Stimulated activated CD4-positive, alpha-beta T cell treated with anti-CD3 and anti-CD28 coated beads, Interleukin-1b, Interleukin-23, amount 100 ng/mL, for 4 hours (primary cell): ENCODE measurements at regions not wholly inside any gene's neighbourhood (a gene's known extent, or its start where the extent isn't known, plus 50 kb on each side); places are given as distances from the start of the nearest gene placed in this dataset.
"Not testable (repeated sequence)": the region's sequence is repeated elsewhere in the genome, so short reads cannot be mapped to it uniquely, and the experiment has no call there.

Experiments used
- DNase-seq, 2 donors: peaks; one replicate each; pipeline ENCODE4 v3.0.0-alpha.2; 2020; ENCODE audit warnings: low read depth in 2 of 2

DNA sequence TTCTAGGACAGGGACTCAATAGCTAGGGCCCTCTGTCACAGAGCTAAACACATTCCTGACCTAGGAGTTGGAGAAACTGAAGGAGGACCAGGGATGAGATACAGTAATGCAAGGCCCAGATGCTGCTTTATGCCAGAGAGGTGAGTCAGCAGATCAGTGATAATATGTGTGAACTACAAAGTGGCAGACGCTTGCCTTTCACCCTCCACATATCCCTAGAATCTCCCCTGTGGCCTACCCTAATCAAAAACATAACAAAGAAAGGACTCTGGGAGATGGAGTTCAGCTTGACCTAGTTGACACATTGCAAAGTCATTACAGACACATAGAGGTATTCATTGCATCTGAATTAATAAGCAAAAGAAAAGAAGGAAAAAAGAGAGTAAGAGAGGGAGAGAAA lies 417.6 kb upstream of the DYNLRB2 start:
- DNase-seq, result no peak

GRCh38 chr16:80122115-80122514 lies 418.7 kb upstream of the DYNLRB2 start:
- no peak for DNase-seq

DNA sequence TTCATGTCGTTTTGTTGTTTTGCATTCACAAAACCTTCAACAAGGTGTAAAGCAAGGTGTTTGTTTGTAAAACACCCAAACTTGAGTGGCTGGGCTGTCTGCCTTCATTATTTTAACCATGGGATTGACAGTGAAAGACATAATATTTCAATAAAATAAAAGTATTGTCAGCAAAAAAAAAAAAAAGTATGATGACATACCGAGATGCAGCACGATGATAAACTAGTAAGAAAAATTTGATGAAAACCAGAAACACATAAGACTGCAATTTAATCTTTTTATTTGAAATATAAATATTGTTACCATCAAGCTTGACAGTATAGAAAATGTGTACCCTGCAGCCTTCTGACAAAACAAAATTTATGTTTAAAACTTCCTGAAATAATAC lies 419.3 kb upstream of the DYNLRB2 start:
- DNase-seq, result no peak

GRCh38 chr16:80120899-80121521 lies 419.8 kb upstream of the DYNLRB2 start:
- DNase-seq, result no peak

DNA sequence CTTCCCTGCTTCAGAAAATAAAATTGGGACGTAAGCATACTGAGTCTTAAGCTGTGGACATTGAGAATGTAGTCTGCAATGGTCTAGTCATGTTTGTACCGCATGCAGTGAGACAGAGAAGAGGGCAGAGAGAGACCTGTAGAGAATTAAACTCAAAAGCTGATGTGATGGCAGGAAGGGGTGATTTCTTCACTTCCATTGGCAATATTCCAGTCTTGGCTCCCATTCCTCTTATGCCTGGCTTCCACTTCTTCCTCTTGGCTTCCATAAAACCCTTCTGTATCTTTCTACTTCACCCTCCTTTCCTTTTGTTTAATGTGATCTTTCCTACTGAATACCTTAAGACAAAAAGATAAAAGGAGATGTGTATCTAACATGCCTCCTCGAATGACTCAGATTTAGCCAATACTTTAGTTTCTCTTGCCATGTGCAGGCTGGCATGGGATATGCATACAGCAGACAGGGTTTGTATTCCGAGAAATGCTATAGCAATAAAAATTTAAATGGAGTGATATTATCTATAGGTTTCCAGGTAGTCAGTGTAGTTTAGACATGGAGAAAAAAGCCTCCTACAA lies 423.1 kb upstream of the DYNLRB2 start:
- DNase-seq, result no peak

DNA sequence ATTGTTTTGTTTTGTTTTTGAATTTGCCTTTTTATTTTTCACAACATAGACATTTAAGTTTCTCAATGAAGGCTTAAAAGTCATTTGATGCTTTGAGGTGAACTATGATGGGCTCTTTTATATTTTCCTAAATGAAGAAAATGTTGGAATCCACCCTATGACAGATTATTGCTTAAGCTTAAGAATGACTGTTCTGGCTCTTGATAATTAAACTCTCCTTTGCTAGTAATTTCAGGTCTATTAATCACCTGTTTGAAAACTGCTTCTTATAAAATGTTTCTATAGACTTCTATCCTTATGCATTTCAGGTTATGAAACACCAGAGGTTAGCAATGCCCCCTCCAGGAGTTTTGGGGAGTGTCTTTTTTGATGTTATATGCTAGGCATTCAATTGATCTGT lies 424.1 kb upstream of the DYNLRB2 start:
- DNase-seq, result no peak

DNA sequence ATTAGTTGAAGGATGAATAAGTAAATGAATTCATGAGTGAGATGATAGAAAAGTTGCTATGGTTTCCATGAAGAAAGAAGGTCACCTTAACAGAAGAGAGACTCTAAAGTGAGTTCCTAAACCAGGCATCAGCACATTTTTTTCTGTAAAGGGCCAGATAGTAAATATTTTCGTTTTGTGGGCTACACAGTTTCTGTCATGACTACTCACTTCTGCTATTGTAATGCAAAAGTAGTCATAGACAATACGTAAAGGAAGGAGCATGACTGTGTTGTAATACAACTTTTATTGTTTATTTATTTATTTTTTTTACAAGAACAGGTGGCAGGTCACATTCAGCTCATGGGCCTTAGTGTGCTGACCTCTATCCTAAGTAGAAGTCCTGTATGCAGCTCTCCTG lies 426.1 kb upstream of the DYNLRB2 start:
- DNase-seq, result no peak

GRCh38 chr16:80113873-80114574 lies 426.8 kb upstream of the DYNLRB2 start:
- no peak for DNase-seq

- no peak for DNase-seq
Observed at GRCh38 chr16:80109581-80109980, 431.2 kb upstream of the DYNLRB2 start.

DNA sequence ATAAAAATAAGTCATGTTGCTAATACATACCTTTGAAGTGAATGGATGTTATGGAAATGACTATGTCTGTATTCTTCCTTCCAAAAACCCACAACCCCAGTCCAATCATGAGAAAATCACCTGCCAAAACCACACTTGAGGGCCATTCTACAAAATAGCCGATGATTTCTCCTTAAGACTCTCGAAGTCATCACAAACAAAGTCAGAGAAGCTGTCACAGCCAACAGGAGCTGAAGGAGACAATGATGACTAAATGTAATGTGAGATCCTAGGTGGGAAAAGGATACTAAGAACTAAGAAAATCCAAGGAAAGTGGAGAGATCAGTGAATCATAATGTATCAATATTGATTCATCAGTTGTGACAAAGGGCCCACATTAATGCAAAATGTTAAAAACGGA lies 432.9 kb upstream of the DYNLRB2 start:
- DNase-seq, result no peak

DNA sequence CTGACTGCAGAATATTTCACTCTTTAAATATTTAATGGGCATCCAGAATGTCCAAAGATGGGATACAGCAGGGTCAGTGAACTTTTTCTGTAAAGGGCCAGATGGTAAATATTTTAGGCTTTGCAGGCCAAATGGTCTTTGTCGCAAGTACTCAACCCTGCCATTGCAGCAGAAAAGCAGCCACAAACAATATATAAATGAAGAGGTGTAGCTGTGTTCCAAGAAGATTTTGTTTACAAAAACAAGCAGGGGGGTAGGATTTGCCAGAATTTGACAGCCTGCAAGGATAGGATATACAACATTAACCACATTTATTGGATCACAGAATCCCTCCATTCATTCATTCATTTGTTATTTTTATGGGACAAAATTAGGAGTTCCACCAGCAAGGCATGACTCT lies 435.0 kb upstream of the DYNLRB2 start:
- DNase-seq, result no peak

DNA sequence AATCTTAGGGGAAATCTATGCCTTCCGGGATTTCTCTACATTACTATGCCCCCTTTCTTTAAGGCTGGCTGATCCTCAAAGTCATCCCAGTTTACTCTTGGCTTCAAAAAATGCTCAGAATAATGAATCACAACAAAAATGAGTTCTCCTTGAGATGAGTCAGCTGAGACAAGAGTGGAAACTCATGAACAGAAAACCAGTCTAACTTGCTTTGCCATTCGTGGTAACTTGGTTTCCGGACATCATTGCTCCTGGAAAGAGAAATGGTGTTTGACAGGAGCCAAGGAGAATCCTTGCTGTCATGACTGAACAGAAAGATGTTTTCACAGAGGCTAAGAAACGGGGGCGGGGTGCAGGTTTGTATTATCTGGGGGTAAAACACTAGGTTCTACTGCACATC lies 435.6 kb upstream of the DYNLRB2 start:
- DNase-seq, result no peak

- no peak for DNase-seq
Observed at GRCh38 chr16:80104401-80104800, 436.4 kb upstream of the DYNLRB2 start.

DNA sequence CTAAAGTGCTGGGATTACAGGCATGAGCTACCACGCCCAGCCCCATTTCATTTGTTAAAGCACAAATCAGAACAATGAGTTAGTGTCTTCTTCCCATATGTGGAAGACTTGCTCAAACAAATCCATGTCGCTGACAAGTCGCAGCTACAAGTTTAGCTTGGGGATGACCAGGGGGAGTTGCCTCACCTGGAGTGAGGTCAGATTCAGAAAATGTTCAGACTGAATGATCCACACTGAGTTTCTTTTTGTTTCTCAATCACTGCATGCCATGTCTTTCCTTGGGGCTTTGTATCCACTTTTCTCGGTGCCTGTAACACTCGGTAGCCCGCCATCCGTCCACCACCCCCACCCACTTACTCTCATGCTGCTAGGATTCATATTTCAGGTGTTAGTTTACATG lies 437.3 kb upstream of the DYNLRB2 start:
- no peak for DNase-seq

DNA sequence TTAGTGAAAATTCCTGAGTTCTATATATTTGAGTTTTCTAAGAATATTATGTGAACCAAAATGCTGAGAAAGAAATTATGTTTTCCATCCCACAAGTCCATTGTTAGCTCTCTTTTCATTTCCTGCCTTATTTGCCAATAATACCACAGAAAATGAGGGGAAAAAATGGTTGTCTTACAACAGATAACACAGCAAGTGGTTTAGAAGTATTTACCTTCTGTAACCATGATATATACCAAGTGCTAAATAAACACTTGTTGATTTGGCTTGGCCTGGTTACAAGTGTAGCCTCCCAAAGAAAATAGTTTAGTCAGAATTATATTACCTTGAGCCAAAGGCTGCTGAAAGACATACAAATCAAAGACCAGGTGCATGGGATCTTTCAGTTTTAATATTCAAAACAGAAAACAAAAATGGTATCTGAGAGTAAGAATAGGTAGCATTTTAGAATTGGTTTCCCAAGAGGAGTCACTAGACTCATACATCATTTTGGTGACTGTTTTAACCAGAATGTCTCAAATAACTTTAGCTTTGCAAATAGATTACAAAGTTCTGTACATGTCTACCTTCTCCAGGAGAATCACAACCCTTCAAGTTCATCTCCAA lies 439.8 kb upstream of the DYNLRB2 start:
- no peak for DNase-seq

DNA sequence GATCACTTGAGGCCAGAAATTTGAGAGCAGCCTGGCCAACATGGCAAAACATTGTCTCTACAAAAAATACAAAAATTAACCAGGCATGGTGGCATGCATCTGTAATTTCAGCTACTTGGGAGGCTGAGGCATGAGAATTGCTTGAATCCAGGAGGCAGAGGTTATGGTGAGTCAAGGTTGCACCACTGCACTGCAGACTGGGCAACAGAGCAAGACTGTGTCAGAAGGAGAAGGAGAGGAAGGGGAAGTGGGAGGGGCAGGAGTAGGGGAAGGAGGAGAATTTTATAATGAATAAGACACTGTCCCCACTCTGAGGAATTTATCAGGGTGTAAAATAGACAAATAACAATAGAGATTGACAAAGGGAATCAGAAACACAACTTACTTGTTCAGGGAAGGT lies 440.6 kb upstream of the DYNLRB2 start:
- DNase-seq, result no peak

DNA sequence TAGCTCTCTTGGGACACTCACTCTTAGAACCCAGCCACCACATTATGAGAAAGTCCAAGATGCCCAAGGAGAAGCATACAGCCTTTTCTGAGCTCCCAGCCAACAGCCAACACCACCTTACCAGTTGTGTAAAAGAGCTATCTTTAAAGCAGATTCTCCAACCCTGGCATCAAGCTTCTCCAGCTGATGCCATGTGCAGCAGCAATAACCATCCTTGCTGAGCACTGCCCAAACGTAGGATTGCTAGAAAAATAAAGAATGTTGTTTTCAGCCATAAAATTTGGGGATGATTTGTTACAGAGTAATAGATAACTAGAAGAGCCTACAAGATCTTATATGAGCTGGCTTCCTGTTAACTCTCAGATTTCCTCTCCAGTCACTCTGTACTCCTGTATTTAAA lies 443.7 kb upstream of the DYNLRB2 start:
- DNase-seq, result no peak

DNA sequence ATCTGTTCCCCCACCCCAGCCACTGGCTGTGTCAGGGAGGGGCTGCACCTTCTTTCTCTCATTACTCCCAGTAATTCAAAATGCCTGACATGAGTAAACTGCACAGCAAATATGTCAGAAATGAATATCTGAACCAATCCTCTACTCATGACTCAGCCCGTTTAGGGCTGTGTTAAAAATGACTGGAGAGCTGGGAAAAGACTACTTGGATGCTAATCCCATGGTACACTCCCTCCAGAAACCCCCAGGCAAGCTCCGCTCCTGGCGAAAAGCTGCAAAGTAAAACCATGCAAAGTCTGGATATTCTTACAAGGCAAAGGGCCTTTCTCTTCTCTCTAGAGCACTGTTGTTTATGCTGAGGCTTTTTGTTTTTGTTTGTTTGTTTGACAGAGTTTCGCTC lies 448.1 kb upstream of the DYNLRB2 start:
- DNase-seq, result no peak

DNA sequence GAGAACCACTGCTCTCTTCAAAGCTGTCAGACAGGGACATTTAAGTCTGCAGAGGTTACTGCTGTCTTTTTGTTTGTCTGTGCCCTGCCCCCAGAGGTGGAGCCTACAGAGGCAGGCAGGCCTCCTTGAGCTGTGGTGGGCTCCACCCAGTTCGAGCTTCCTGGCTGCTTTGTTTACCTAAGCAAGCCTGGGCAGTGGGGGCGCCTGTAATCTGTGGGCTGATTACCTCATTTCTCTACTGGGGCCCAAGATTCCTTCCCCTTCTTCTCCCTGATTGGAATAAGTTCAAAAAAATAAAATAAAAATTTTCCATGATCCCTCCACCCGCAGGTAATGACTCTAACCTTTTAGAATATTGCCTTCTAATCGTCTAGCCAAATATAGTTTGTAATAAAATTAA lies 449.3 kb upstream of the DYNLRB2 start:
- DNase-seq, result not testable (repeated sequence)

GRCh38 chr16:80085606-80086005 lies 455.2 kb upstream of the DYNLRB2 start:
- DNase-seq, result no peak

- DNase-seq, result no peak
Observed at GRCh38 chr16:80084614-80085013, 456.2 kb upstream of the DYNLRB2 start.

GRCh38 chr16:80084163-80084562 lies 456.6 kb upstream of the DYNLRB2 start:
- DNase-seq, result no peak

DNA sequence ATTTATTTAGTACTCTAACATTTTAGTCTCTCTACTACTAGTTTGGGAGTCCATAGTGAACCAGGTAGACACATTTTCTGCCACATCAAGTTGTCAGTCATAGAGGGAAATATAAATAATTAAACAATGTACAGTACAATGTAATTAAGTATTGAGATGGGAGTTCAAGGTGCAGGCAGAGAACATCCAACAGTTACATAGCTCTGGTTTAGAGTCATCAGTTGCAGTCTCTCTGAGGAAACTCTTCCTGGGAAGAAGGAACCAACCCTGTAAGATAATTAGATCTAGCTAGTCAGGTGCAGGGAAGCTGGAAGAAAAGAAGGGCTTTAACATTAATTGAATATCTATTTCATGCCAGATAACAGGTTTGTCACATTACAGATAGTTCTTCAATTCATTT lies 457.9 kb upstream of the DYNLRB2 start:
- DNase-seq, result no peak
